ENCODE measurements at regions not wholly inside any gene's neighbourhood (a gene's known extent, or its start where the extent isn't known, plus 50 kb on each side); places are given as distances from the start of the nearest gene placed in this dataset.

GRCh38 chr21:22762463-22762862, 1764.3 kb downstream of the NCAM2 start:
- Histone ChIP-seq H3K4me3 (replicated peaks in 1 of 3; ENCODE audit: low read depth in 2 of 3, low read length in 3 of 3) (no peak overlapping the region), H3K27me3 (ENCODE audit: control insufficient read depth in 2 of 2, insufficient read depth in 2 of 2, low read length in 2 of 2) (no peaks in the 10 kb centered on the region), H3K9me3 (replicated peaks in 1 of 2; ENCODE audit: control insufficient read depth in 1 of 2, insufficient read depth in 1 of 2, low read length in 2 of 2) (peaks cover 0 to 3% of the 10 kb centered on the region in 2 donors), H2AFZ (ENCODE audit: insufficient read depth, low read depth, low read length, poor library complexity, severe bottlenecking) (no peak overlapping the region), H3K79me2 (ENCODE audit: insufficient read depth, low read length) (no peaks in the 10 kb centered on the region), H4K20me1 (ENCODE audit: insufficient read depth, low read length) (no peaks in the 10 kb centered on the region), H3K9ac (ENCODE audit: insufficient read depth, low read length, poor library complexity, severe bottlenecking) (no peak overlapping the region), H3K4me2 (replicated peaks; ENCODE audit: extremely low read depth, low read length, poor library complexity, severe bottlenecking) (no peak overlapping the region), H3K4me1 (ENCODE audit: control insufficient read depth in 1 of 2, insufficient read depth in 2 of 2, low read length in 2 of 2) (no peaks in the 10 kb centered on the region), H3K27ac (ENCODE audit: low read depth in 1 of 2, low read length in 2 of 2) (no peak overlapping the region), H3K36me3 (replicated peaks in 1 of 2; ENCODE audit: control insufficient read depth in 1 of 2, insufficient read depth in 2 of 2, low read length in 2 of 2) (no peaks in the 10 kb centered on the region)
- no peaks in the 10 kb centered on the region for H3K27me3 Mint-ChIP-seq (ENCODE audit: low read depth in 3 of 3)
- no peaks in the 10 kb centered on the region for H3K4me1 Mint-ChIP-seq
- no peak overlapping the region for H3K27ac Mint-ChIP-seq
- DNase-seq, result no peak
- H3K4me3 Mint-ChIP-seq, result no peak overlapping the region
- no peaks in the 10 kb centered on the region for H3K36me3 Mint-ChIP-seq
- intact Hi-C loops (cut with micrococcal nuclease), result no loop called here
- H3K9me3 Mint-ChIP-seq, result peaks cover 0 to 6% (median 2%) of the 10 kb centered on the region in 7 donors
- no CpG with 5 or more reads among the region's 2 CpGs for WGBS (ENCODE audit: insufficient coverage)
- no peak for TF ChIP-seq CTCF (IDR thresholded peaks at IDR 0.05)

GRCh38 chr21:22763442-22763841, 1765.2 kb downstream of the NCAM2 start:
- no CpG with 5 or more reads among the region's 3 CpGs for WGBS (ENCODE audit: insufficient coverage)
- no peak overlapping the region for H3K27ac Mint-ChIP-seq

More at GRCh38 chr21:22763442-22763841, 1765.2 kb downstream of the NCAM2 start:
- no peaks in the 10 kb centered on the region for H3K4me1 ChIP-seq (ENCODE audit: control insufficient read depth in 1 of 2, insufficient read depth in 2 of 2, low read length in 2 of 2)
- no peak overlapping the region for H3K9ac ChIP-seq (ENCODE audit: insufficient read depth, low read length, poor library complexity, severe bottlenecking)
- H3K79me2 ChIP-seq (ENCODE audit: insufficient read depth, low read length), result no peaks in the 10 kb centered on the region
- TF ChIP-seq CTCF (IDR thresholded peaks at IDR 0.05), result no peak
- H3K4me3 Mint-ChIP-seq, result no peak overlapping the region
- H3K36me3 ChIP-seq (replicated peaks in 1 of 2; ENCODE audit: control insufficient read depth in 1 of 2, insufficient read depth in 2 of 2, low read length in 2 of 2), result no peaks in the 10 kb centered on the region
- DNase-seq, result no peak
- H3K27ac ChIP-seq (ENCODE audit: low read depth in 1 of 2, low read length in 2 of 2), result no peak overlapping the region
- H3K9me3 ChIP-seq (replicated peaks in 1 of 2; ENCODE audit: control insufficient read depth in 1 of 2, insufficient read depth in 1 of 2, low read length in 2 of 2), result peaks cover 0 to 3% of the 10 kb centered on the region in 2 donors
- no peak overlapping the region for H3K4me3 ChIP-seq (replicated peaks in 1 of 3; ENCODE audit: low read depth in 2 of 3, low read length in 3 of 3)
- H3K4me2 ChIP-seq (replicated peaks; ENCODE audit: extremely low read depth, low read length, poor library complexity, severe bottlenecking), result no peak overlapping the region
- H3K27me3 ChIP-seq (ENCODE audit: control insufficient read depth in 2 of 2, insufficient read depth in 2 of 2, low read length in 2 of 2), result no peaks in the 10 kb centered on the region
- no peak overlapping the region for H2AFZ ChIP-seq (ENCODE audit: insufficient read depth, low read depth, low read length, poor library complexity, severe bottlenecking)
- H3K4me1 Mint-ChIP-seq, result no peaks in the 10 kb centered on the region
- intact Hi-C loops (cut with micrococcal nuclease), result no loop called here
- no peaks in the 10 kb centered on the region for H4K20me1 ChIP-seq (ENCODE audit: insufficient read depth, low read length)
- no peaks in the 10 kb centered on the region for H3K27me3 Mint-ChIP-seq (ENCODE audit: low read depth in 3 of 3)
- peaks cover 0 to 6% (median 2%) of the 10 kb centered on the region in 7 donors for H3K9me3 Mint-ChIP-seq
- no peaks in the 10 kb centered on the region for H3K36me3 Mint-ChIP-seq
